T-cell (primary cell): ENCODE measurements at regions not wholly inside any gene's neighbourhood (a gene's known extent, or its start where the extent isn't known, plus 50 kb on each side); places are given as distances from the start of the nearest gene placed in this dataset.
"Not testable (repeated sequence)": the region's sequence is repeated elsewhere in the genome, so short reads cannot be mapped to it uniquely, and the experiment has no call there.

Source experiments
- ATAC-seq, 4 experiments: fragments of 200-7000 bp in 3 of 4; fragments of 150-1000 bp in 1 of 4; cut with Tn5 transposase; replicated peaks in 1 of 4; 1 replicate in 3 of 4; 2 replicates in 1 of 4; pipeline ENCODE4 v1.10.0; 2021; ENCODE audit warnings: moderate library complexity in 3 of 4, mild to moderate bottlenecking in 2 of 4, moderate number of reproducible peaks in 1 of 4
- CTCF ChIA-PET, 2 donors: fragments of 300-600 bp; sonication (Branson Sonifier 250); formaldehyde crosslinking; loops; one replicate each; lab custom pipeline; 2022; ENCODE audit warnings: antibody characterized with exemption in 2 of 2; lab: Charles Lee
- POLR2A ChIA-PET, 2 donors: fragments of 300-600 bp; sonication (Branson Sonifier 250); formaldehyde crosslinking; loops; one replicate each; lab custom pipeline; 2022; ENCODE audit warnings: antibody characterized with exemption in 2 of 2; lab: Charles Lee
- DNase-seq, 35 experiments: peaks; one replicate each; pipeline versions ENCODE4 v3.0.0 to v3.0.0-alpha.2; 2013 to 2023
- H3K27ac ChIP-seq: one replicate; pipeline ENCODE4 v1.5.1; 2013; ENCODE audit warnings: low read length
- H3K27me3 ChIP-seq, 2 experiments: replicated peaks in 1 of 2; 1 replicate in 1 of 2; 2 replicates in 1 of 2; pipeline versions ENCODE4 v1.6.1 to v1.7.0; 2013; ENCODE audit warnings: low read length in 1 of 2, mixed read lengths in 1 of 2; ENCODE audit not compliant: control insufficient read depth in 2 of 2, insufficient read depth in 2 of 2; ENCODE audit errors: extremely low read depth in 1 of 2
- H3K36me3 ChIP-seq, 2 donors: 1 replicate in 1 of 2; 2 replicates in 1 of 2; pipeline versions ENCODE4 v1.6.1 to v1.7.0; 2013; ENCODE audit warnings: low read length in 1 of 2; ENCODE audit not compliant: control insufficient read depth in 2 of 2, insufficient read depth in 1 of 2; ENCODE audit errors: extremely low read depth in 1 of 2
- H3K4me1 ChIP-seq, 2 experiments: 1 replicate in 1 of 2; 2 replicates in 1 of 2; pipeline versions ENCODE4 v1.6.1 to v1.7.0; 2013; ENCODE audit warnings: low read length in 2 of 2, mixed read lengths in 1 of 2; ENCODE audit not compliant: insufficient read depth in 2 of 2, control insufficient read depth in 1 of 2; ENCODE audit errors: extremely low read depth in 1 of 2
- H3K4me3 ChIP-seq, 2 donors: 1 replicate in 1 of 2; 2 replicates in 1 of 2; pipeline versions ENCODE4 v1.5.1 to v1.7.0; 2013; ENCODE audit warnings: mild to moderate bottlenecking in 2 of 2, low read length in 1 of 2, moderate library complexity in 1 of 2; ENCODE audit not compliant: control insufficient read depth in 1 of 2; ENCODE audit errors: extremely low read depth in 1 of 2
- H3K9me3 ChIP-seq: 2 replicates; pipeline ENCODE4 v1.7.0; 2013
- H3K27ac Mint-ChIP-seq, 2 donors: one replicate each; pipeline ENCODE4 v1.8.0; 2020 to 2021; ENCODE audit warnings: mild to moderate bottlenecking in 2 of 2, mixed read lengths in 2 of 2
- H3K27me3 Mint-ChIP-seq, 2 donors: one replicate each; pipeline ENCODE4 v1.8.0; 2021 to 2022; ENCODE audit warnings: mixed read lengths in 2 of 2
- H3K36me3 Mint-ChIP-seq: one replicate; pipeline ENCODE4 v1.8.0; 2021; ENCODE audit warnings: mixed read lengths
- H3K4me1 Mint-ChIP-seq, 3 donors: one replicate each; pipeline ENCODE4 v1.8.0; 2020 to 2022; ENCODE audit warnings: mixed read lengths in 3 of 3, mild to moderate bottlenecking in 1 of 3
- H3K4me3 Mint-ChIP-seq, 3 donors: one replicate each; pipeline ENCODE4 v1.8.0; 2020 to 2022; ENCODE audit warnings: mild to moderate bottlenecking in 3 of 3, mixed read lengths in 3 of 3, moderate library complexity in 3 of 3
- H3K9me3 Mint-ChIP-seq, 3 donors: one replicate each; pipeline ENCODE4 v1.8.0; 2020 to 2022; ENCODE audit warnings: mixed read lengths in 3 of 3
- WGBS: methylation state at CpG from one replicate; pipeline ENCODE4 v1.1.5; 2013; ENCODE audit warnings: missing lambda C conversion rate; ENCODE audit not compliant: insufficient coverage; 5-methylcytosine and 5-hydroxymethylcytosine counted together

DNA sequence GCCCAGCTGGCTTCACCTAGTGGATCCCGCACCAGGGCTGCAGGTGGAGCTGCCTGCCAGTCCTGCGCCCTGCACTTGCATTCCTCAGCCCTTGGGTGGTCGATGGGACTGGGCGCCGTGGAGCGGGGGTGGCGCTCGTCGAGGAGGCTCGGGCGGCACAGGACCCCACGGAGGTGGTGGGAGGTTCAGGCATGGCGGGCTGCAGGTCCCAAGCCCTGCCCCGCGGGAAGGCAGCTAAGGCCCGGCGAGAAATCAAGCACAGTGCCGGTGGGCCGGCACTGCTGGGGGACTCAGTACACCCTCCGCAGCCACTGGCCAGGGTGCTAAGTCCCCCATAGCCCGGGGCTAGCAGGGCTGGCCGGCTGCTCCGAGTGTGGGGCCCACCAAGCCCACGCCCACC is 167.2 kb upstream of the NDUFV2 start:
- H3K27me3 Mint-ChIP-seq = peaks cover 7 to 14% of the 10 kb centered on the region in 2 donors
- H3K36me3 Mint-ChIP-seq, POLR2A ChIA-PET: not testable (repeated sequence)

DNA sequence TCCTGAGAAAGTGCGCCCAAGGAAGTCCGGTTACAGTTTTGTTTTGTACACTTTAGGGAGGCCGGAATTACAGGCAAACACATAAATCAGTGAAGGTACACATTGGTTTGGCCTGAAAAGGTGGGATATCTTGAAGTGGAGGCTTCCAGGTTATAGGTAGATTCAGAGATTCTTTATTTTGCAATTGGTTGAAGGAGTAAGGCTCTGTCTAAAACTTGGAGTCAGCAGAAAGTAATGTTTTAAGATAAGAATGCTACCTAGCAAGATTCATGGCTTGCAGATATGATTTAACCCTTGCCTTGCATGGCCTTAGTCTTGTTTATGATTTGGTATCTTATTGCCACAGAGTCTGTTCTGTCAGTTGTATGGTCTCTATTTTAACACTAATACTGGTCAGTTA is 165.9 kb upstream of the NDUFV2 start:
- ChIA-PET CTCF (no interaction called here), POLR2A (no interaction called here)
- Histone ChIP-seq H3K27me3 (peaks cover 0 to 6% of the 10 kb centered on the region in 2 experiments), H3K9me3 (no peaks in the 10 kb centered on the region), H3K27ac (no peak overlapping the region), H3K36me3 (no peaks in the 10 kb centered on the region), H3K4me3 (no peak overlapping the region), H3K4me1 (no peaks in the 10 kb centered on the region)
- DNase-seq (no peak), ATAC-seq (no peak)
- Mint-ChIP-seq H3K4me1 (no peaks in the 10 kb centered on the region), H3K9me3 (no peaks in the 10 kb centered on the region), H3K4me3 (no peak overlapping the region), H3K27me3 (peaks cover 7 to 14% of the 10 kb centered on the region in 2 donors), H3K27ac (no peak overlapping the region), H3K36me3 (no peaks in the 10 kb centered on the region)
- 100% methylated on average over 1 of the region's 3 CpGs for WGBS

More for the DNA sequence above, 167.2 kb upstream of the NDUFV2 start:
- H3K4me1 Mint-ChIP-seq, H3K27ac ChIP-seq, H3K36me3 ChIP-seq, H3K4me3 ChIP-seq, H3K27ac Mint-ChIP-seq, DNase-seq, CTCF ChIA-PET, H3K27me3 ChIP-seq, H3K9me3 Mint-ChIP-seq, H3K9me3 ChIP-seq, ATAC-seq, H3K4me1 ChIP-seq, H3K4me3 Mint-ChIP-seq: not testable (repeated sequence)
- 88% methylated on average over 13 of the region's 24 CpGs for WGBS

- no peak overlapping the region for H3K4me3 ChIP-seq
- Mint-ChIP-seq H3K9me3 (no peaks in the 10 kb centered on the region), H3K4me1 (no peaks in the 10 kb centered on the region), H3K4me3 (no peak overlapping the region), H3K27ac (no peak overlapping the region), H3K36me3 (no peaks in the 10 kb centered on the region), H3K27me3 (peaks cover 7 to 12% of the 10 kb centered on the region in 2 donors)
- H3K27ac ChIP-seq = no peak overlapping the region
- no peak for ATAC-seq
- POLR2A ChIA-PET = no interaction called here
- H3K9me3 ChIP-seq = no peaks in the 10 kb centered on the region
- peaks cover 0 to 6% of the 10 kb centered on the region in 2 experiments for H3K27me3 ChIP-seq
- H3K4me1 ChIP-seq = no peaks in the 10 kb centered on the region
- no CpG with 5 or more reads among the region's 9 CpGs for WGBS
- H3K36me3 ChIP-seq = no peaks in the 10 kb centered on the region
- CTCF ChIA-PET = no interaction called here
- DNase-seq = no peak
Observed at GRCh38 chr18:8937160-8938094, 165.1 kb upstream of the NDUFV2 start.

GRCh38 chr18:8938817-8939216 is 163.7 kb upstream of the NDUFV2 start:
- Mint-ChIP-seq H3K9me3 (no peaks in the 10 kb centered on the region), H3K36me3 (no peaks in the 10 kb centered on the region), H3K27ac (no peak overlapping the region), H3K4me1 (no peaks in the 10 kb centered on the region), H3K27me3 (peaks cover 10 to 11% of the 10 kb centered on the region in 2 donors), H3K4me3 (no peak overlapping the region)
- POLR2A ChIA-PET = no interaction called here
- Histone ChIP-seq H3K27ac (no peak overlapping the region), H3K4me1 (no peaks in the 10 kb centered on the region), H3K36me3 (no peaks in the 10 kb centered on the region), H3K27me3 (peaks cover 0 to 8% of the 10 kb centered on the region in 2 experiments), H3K9me3 (no peaks in the 10 kb centered on the region), H3K4me3 (no peak overlapping the region)
- CTCF ChIA-PET = no interaction called here
- DNase-seq = no peak
- no peak for ATAC-seq
- 60% methylated on average over 3 of the region's 7 CpGs for WGBS

GRCh38 chr18:8942021-8942908 is 160.2 kb upstream of the NDUFV2 start:
- H3K4me3 ChIP-seq = no peak overlapping the region
- Mint-ChIP-seq H3K27me3 (peaks cover 7 to 16% of the 10 kb centered on the region in 2 donors), H3K36me3 (no peaks in the 10 kb centered on the region), H3K9me3 (peaks cover 0 to 4% (median 4%) of the 10 kb centered on the region in 3 donors), H3K27ac (no peak overlapping the region), H3K4me1 (no peaks in the 10 kb centered on the region), H3K4me3 (no peak overlapping the region)
- no CpG with 5 or more reads among the region's 6 CpGs for whole genome bisulfite sequencing
- no peak for DNase-seq
- H3K4me1 ChIP-seq = no peaks in the 10 kb centered on the region
- no peak overlapping the region for H3K27ac ChIP-seq
- no peaks in the 10 kb centered on the region for H3K36me3 ChIP-seq
- H3K27me3 ChIP-seq = peaks cover 0 to 6% of the 10 kb centered on the region in 2 experiments
- ATAC-seq = no peak
- ChIA-PET POLR2A (no interaction called here), CTCF (no interaction called here)
- no peaks in the 10 kb centered on the region for H3K9me3 ChIP-seq

DNA sequence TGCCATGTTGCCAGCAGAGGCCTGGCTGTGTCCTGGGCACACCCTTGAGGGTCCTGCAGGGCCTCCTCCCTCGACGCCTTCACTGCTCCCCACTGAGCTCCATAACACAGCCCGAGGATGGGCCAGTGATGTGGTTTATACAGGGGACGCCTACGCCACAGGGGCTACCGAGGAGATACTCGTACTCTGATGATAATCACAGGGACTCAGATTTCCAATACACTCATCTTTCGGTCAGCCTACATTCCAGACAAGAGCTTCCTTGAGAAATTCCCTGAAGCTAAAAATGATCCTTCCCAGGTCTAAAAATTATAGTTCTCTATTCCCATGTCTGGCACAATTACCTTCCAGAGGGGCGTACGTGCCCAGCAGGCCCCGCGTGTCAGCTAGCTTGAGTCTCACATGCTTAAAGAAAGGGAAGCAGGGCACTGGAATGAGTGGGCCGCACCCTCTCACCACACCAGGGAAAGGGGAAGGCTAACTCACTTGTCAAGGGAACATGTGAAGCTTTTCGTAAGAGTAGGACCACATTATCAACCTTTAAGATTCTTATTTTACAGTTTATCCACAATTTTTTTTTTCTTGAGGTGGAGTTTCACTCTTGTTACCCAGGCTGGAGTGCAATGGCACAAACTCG is 159.5 kb upstream of the NDUFV2 start:
- Histone ChIP-seq H3K4me1 (no peaks in the 10 kb centered on the region), H3K9me3 (no peaks in the 10 kb centered on the region), H3K36me3 (no peaks in the 10 kb centered on the region), H3K27me3 (peaks cover 0 to 5% of the 10 kb centered on the region in 2 experiments), H3K4me3 (no peak overlapping the region), H3K27ac (no peak overlapping the region)
- Mint-ChIP-seq H3K4me3 (no peak overlapping the region), H3K9me3 (peaks cover 0 to 4% (median 4%) of the 10 kb centered on the region in 3 donors), H3K27ac (no peak overlapping the region), H3K27me3 (peaks cover 2 to 15% of the 10 kb centered on the region in 2 donors), H3K4me1 (no peaks in the 10 kb centered on the region), H3K36me3 (no peaks in the 10 kb centered on the region)
- DNase-seq = no peak
- ChIA-PET CTCF (no interaction called here), POLR2A (no interaction called here)
- WGBS = 76% methylated on average over 8 of the region's 15 CpGs
- ATAC-seq = no peak
